ENCODE measurements at regions not wholly inside any gene's neighbourhood (a gene's known extent, or its start where the extent isn't known, plus 50 kb on each side); places are given as distances from the start of the nearest gene placed in this dataset.

DNA sequence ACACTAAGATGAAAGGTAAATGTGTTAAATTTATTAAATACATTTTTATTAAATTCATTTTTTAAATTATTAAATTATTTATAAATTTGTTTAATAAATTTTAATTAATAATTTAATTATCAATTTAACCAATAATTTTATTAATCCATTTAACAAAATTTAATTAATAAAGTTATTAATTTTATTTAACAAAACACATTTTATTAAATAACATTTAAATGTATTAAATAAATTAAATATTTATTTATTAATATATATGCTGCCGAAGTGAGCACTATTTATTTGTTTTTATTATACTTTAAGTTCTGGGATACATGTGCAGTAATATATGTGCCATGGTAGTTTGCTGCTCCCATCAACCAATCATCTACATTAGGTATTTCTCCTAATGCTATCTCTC lies 719.5 kb downstream of the TRIML1 start:
- Histone ChIP-seq H3K4me1 (no peaks in the 10 kb centered on the region), H3K27ac (no peak overlapping the region), H3K9me3 (no peaks in the 10 kb centered on the region), H3K4me3 (no peak overlapping the region), H3K27me3 (no peaks in the 10 kb centered on the region), H3K36me3 (no peaks in the 10 kb centered on the region)
- TF ChIP-seq, protein P1, sequence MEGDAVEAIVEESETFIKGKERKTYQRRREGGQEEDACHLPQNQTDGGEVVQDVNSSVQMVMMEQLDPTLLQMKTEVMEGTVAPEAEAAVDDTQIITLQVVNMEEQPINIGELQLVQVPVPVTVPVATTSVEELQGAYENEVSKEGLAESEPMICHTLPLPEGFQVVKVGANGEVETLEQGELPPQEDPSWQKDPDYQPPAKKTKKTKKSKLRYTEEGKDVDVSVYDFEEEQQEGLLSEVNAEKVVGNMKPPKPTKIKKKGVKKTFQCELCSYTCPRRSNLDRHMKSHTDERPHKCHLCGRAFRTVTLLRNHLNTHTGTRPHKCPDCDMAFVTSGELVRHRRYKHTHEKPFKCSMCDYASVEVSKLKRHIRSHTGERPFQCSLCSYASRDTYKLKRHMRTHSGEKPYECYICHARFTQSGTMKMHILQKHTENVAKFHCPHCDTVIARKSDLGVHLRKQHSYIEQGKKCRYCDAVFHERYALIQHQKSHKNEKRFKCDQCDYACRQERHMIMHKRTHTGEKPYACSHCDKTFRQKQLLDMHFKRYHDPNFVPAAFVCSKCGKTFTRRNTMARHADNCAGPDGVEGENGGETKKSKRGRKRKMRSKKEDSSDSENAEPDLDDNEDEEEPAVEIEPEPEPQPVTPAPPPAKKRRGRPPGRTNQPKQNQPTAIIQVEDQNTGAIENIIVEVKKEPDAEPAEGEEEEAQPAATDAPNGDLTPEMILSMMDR (IDR thresholded peaks at IDR 0.05): no peak
- intact Hi-C loops (cut with DNase I; ENCODE audit: low total_unique reads): no loop called here
- no peak for DNase-seq

DNA sequence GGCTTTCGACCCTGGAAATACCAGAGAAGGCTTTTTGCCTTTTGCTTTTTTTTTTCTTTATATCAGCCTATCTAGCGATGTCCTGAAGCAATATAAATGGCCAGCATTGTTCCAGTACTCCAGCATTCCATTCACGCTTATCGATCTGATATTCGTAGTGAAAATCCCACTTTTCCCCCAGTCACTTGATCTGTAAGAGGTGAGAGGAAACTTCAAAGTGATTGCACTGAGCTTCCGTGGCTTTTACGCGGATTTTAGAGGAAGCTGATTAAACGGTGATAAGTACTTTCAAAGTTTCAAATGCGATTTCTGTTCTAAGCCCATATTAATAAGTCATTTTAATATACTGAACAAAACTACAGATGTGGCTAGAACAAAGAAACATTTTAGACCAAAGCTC lies 725.5 kb downstream of the TRIML1 start:
- H3K36me3 ChIP-seq: no peaks in the 10 kb centered on the region
- H3K27ac ChIP-seq: no peak overlapping the region
- H3K4me3 ChIP-seq: no peak overlapping the region
- intact Hi-C loops (cut with DNase I; ENCODE audit: low total_unique reads): no loop called here
- H3K27me3 ChIP-seq: no peaks in the 10 kb centered on the region
- TF ChIP-seq, protein P1 (IDR thresholded peaks at IDR 0.05): no peak
- no peaks in the 10 kb centered on the region for H3K9me3 ChIP-seq
- no peaks in the 10 kb centered on the region for H3K4me1 ChIP-seq
- no peak for DNase-seq

DNA sequence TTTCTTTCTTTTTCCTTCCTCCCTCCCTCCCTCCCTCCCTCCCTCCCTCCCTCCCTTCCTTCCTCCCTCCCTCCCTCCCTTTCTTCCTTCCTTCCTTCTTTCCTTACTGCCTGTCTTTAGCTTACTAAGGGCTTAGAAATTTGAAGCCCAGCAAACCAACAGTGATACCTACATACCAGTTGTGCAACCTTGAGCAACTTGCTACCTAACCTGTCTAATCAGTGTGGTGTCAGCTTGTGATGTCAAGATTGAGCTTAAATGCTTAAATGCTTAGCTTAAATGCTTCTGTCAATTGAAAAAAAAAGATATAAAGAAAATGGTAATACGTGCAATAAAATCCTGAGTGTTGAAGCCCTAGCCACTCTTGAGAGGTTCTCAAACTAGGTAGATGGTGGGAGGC lies 728.6 kb downstream of the TRIML1 start:
- DNase-seq: no peak
- Histone ChIP-seq H3K4me3 (no peak overlapping the region), H3K4me1 (no peaks in the 10 kb centered on the region), H3K27ac (no peak overlapping the region), H3K9me3 (no peaks in the 10 kb centered on the region), H3K27me3 (no peaks in the 10 kb centered on the region), H3K36me3 (no peaks in the 10 kb centered on the region)
- TF ChIP-seq, protein P1 (IDR thresholded peaks at IDR 0.05): no peak
- intact Hi-C loops (cut with DNase I; ENCODE audit: low total_unique reads): no loop called here

DNA sequence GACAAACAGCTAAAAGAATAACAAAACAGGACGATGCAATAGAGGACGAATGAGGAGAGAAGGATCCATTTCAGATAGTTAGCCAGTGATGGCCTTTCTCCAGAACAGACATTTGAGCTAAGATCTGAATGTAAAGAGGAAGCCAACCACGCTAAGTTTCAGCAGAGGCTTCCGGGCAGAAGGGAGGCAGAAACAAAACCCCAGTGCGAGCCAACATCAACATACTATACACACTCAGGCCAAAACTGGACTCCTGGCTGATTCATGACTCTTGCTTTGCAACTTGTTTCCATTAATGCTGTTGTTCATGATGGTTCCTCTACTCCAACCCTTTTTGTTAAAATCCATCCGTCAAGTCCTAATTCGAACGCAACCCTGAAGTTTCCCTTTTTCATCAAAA lies 730.3 kb downstream of the TRIML1 start:
- TF ChIP-seq, protein P1 (IDR thresholded peaks at IDR 0.05): no peak
- intact Hi-C loops (cut with DNase I; ENCODE audit: low total_unique reads): no loop called here

DNA sequence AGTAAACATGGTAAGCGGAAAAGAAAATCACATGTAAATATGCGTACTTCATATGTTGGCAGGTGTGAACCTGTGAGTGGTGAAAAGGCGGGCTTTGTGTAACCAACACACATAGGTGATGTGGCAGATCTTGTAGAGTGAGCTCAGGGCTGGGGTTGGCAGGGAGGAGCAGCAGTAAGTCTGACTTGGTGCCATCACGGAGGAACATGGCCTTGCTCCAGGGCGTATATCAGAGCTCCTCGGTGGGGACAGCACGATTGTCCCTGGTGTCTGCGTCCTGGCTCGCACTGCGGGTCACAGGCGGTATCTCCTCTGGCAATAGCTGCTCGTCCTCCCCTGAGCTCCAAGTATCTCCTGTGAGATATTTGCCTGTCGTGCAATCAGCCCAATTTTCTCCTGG lies 733.6 kb downstream of the TRIML1 start:
- TF ChIP-seq, protein P1 (IDR thresholded peaks at IDR 0.05): no peak

More for the DNA sequence above, 730.3 kb downstream of the TRIML1 start:
- Histone ChIP-seq H3K36me3 (no peaks in the 10 kb centered on the region), H3K4me1 (no peaks in the 10 kb centered on the region), H3K4me3 (no peak overlapping the region), H3K27me3 (no peaks in the 10 kb centered on the region), H3K27ac (no peak overlapping the region), H3K9me3 (no peaks in the 10 kb centered on the region)
- no peak for DNase-seq

DNA sequence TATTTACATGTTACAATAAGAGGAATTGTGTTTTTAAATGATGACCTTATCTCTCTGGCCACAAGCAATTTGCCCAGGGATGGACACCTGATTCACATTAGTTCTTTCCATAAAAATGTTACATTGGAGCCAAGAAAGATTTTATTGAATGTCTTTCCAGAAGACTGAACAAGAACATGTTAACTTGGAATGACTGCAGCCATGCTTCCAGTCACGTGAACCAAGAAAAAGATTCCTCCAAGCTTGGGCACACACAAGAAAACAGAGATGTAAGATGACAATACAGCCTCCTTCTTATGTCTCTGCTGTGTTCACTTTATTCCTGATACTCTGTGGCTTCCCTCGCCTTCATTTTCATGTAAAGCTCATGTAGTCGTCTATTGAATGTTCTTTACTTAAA lies 737.6 kb downstream of the TRIML1 start:
- Histone ChIP-seq H3K27ac (no peak overlapping the region), H3K4me1 (no peaks in the 10 kb centered on the region), H3K4me3 (no peak overlapping the region), H3K27me3 (no peaks in the 10 kb centered on the region), H3K36me3 (no peaks in the 10 kb centered on the region), H3K9me3 (no peaks in the 10 kb centered on the region)
- no peak for DNase-seq
- TF ChIP-seq, protein P1 (IDR thresholded peaks at IDR 0.05): no peak
- intact Hi-C loops (cut with DNase I; ENCODE audit: low total_unique reads): no loop called here

More for the DNA sequence above, 733.6 kb downstream of the TRIML1 start:
- H3K4me3 ChIP-seq: no peak overlapping the region
- no peaks in the 10 kb centered on the region for H3K4me1 ChIP-seq
- H3K36me3 ChIP-seq: no peaks in the 10 kb centered on the region
- intact Hi-C loops (cut with DNase I; ENCODE audit: low total_unique reads): no loop called here
- no peak overlapping the region for H3K27ac ChIP-seq
- H3K9me3 ChIP-seq: no peaks in the 10 kb centered on the region
- H3K27me3 ChIP-seq: no peaks in the 10 kb centered on the region
- no peak for DNase-seq
